ENCODE measurements at regions not wholly inside any gene's neighbourhood (a gene's known extent, or its start where the extent isn't known, plus 50 kb on each side); places are given as distances from the start of the nearest gene placed in this dataset.

DNA sequence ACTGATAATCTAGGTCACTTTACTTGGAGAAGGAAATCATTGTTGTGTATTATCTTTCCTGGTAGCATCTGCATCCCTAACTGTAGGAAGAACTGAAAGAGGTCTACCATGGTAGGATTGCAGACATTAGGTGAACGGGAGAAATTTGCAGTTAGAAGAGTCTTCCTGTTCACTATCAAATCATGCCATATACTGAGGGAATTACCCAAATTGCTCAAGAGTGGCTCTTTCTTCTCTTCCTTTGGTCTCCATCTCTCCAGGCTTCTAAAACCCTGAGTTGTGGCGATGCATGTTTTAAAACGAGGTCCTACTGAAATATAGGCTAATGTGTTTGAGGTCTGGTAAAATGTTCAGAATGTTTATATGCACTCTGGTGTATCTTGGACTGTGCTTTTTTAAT is 85.3 kb upstream of the HK2 start:
- ATAC-seq (no peak), DNase-seq (no peak)
- TF ChIP-seq, protein P1, sequence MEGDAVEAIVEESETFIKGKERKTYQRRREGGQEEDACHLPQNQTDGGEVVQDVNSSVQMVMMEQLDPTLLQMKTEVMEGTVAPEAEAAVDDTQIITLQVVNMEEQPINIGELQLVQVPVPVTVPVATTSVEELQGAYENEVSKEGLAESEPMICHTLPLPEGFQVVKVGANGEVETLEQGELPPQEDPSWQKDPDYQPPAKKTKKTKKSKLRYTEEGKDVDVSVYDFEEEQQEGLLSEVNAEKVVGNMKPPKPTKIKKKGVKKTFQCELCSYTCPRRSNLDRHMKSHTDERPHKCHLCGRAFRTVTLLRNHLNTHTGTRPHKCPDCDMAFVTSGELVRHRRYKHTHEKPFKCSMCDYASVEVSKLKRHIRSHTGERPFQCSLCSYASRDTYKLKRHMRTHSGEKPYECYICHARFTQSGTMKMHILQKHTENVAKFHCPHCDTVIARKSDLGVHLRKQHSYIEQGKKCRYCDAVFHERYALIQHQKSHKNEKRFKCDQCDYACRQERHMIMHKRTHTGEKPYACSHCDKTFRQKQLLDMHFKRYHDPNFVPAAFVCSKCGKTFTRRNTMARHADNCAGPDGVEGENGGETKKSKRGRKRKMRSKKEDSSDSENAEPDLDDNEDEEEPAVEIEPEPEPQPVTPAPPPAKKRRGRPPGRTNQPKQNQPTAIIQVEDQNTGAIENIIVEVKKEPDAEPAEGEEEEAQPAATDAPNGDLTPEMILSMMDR (IDR thresholded peaks at IDR 0.05): no peak
- Histone ChIP-seq H3K36me3 (no peaks in the 10 kb centered on the region), H3K9me3 (no peaks in the 10 kb centered on the region), H3K27ac (no peak overlapping the region), H3K4me3 (no peak overlapping the region), H3K27me3 (ENCODE audit: low read depth) (peaks cover 7% of the 10 kb centered on the region), H3K4me1 (no peaks in the 10 kb centered on the region)
- intact Hi-C loops (cut with DNase I): no loop called here

DNA sequence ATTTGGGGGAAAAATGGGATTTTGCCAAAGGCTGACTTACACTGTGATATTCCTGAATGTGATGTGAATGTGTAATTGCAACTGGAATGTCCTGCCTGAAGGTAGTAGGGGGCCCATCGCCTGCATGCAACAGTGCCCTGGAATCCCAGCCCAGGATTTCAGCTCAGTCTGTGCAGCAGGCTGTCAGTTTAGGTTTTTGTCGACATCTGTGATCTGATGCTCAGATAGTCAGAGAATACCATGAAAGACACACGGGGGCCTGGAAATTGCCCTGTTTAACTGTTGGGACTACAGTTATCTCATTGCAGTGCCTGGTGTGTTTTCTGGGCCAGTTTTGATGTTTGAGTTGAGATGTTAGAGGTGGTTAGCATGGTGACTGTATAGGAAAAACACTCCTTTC is 84.5 kb upstream of the HK2 start:
- Histone ChIP-seq H3K4me1 (no peaks in the 10 kb centered on the region), H3K4me3 (no peak overlapping the region), H3K36me3 (no peaks in the 10 kb centered on the region), H3K9me3 (no peaks in the 10 kb centered on the region), H3K27me3 (ENCODE audit: low read depth) (peaks cover 7% of the 10 kb centered on the region), H3K27ac (no peak overlapping the region)
- intact Hi-C loops (cut with DNase I): no loop called here
- ATAC-seq (no peak), DNase-seq (no peak)
- TF ChIP-seq, protein P1 (IDR thresholded peaks at IDR 0.05): no peak

DNA sequence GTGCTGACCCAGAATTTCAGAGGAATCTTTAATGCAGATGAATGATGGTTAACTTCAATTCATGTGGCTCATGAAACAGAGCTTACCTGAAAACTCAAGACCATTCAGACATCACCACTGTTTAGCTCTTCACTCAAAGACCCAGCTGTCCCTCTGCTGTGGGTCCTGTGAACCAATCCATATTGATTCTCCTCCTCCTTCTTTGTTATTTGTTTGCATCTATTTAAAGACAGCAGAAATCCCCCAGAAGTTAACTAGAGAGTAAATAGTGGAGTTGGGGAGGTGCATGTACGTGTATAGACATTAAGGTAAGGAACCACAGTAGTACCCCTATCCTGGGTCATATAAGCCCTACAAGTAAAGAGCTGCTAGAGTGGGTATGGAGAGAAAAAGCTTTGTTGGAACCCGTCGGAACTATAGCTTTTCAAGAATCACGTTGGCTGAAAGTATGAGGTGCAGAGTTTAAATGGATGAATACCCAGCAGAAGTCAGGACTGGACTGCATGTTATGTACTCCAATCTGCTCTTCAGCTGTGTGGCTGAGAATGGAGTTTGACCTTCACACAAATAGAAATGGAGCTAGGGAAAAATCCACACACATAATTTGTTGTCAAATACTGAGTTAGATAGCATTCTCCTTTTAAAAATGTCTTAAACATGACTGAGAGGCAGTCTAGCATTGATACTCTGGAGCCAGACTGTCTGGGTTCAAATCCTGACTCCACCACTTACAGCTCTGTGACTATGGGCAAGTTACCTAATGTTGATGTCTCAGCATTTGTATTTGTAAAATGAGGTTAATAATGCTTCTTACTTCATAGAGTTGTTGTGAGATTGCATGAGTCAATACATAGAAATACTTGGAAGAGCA is 81.7 kb upstream of the HK2 start:
- intact Hi-C loops (cut with DNase I): no loop called here
- DNase-seq (no peak), ATAC-seq (no peak)
- Histone ChIP-seq H3K36me3 (no peaks in the 10 kb centered on the region), H3K4me1 (no peaks in the 10 kb centered on the region), H3K9me3 (peaks cover 17% of the 10 kb centered on the region), H3K27ac (no peak overlapping the region), H3K4me3 (no peak overlapping the region), H3K27me3 (ENCODE audit: low read depth) (peaks cover 7% of the 10 kb centered on the region)
- TF ChIP-seq, protein P1 (IDR thresholded peaks at IDR 0.05): no peak

DNA sequence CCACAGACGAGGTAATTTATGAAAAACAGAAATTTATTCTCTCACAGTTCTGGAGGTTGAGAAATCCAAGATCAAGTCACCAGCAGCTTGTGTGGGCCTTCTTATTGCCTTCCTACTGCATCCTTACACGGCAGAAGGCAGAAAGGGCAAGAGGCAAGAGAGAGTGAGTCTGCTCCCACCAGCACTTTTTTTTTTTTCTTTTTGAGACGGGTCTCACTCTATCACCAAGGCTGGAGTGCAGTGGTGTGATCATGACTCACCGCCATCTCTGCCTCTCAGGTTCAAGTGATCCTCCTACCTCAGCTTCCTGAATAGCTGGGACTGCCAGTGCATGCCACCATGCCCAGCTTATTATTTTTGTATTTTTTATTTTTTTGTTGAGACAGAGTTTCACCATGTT is 78.5 kb upstream of the HK2 start:
- peaks cover 17% of the 10 kb centered on the region for H3K9me3 ChIP-seq
- no peak for ATAC-seq
- H3K27me3 ChIP-seq (ENCODE audit: low read depth): no peaks in the 10 kb centered on the region
- no peak overlapping the region for H3K4me3 ChIP-seq
- intact Hi-C loops (cut with DNase I): no loop called here
- no peak overlapping the region for H3K27ac ChIP-seq
- no peaks in the 10 kb centered on the region for H3K4me1 ChIP-seq
- no peaks in the 10 kb centered on the region for H3K36me3 ChIP-seq
- TF ChIP-seq, protein P1 (IDR thresholded peaks at IDR 0.05): no peak
- no peak for DNase-seq

DNA sequence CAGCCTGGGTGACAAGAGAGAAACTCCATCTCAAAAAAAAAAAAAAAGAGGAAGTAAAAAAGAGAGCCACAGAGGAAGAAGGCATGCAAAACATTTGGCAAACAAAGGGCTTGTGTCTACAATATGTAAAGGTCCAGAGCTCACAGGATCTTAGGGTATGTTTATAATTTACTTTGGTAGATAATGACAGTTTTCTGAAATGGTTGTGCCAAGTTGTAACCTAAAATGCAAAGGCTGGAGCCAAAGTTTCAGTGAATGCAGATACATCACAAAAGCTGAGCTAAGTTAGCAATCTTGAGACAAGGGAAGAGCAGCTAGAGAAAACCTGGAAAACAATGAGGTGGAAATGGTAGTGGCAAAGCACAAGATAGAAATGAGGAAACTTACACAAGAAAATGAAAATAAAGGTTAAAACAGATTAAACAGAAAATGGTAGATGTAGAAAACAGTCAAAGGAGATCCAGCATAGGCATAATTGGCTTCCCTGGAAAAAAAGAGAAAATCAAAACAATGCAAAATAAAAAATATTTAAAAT is 77.5 kb upstream of the HK2 start:
- no peak overlapping the region for H3K4me3 ChIP-seq
- H3K36me3 ChIP-seq: no peaks in the 10 kb centered on the region
- no peaks in the 10 kb centered on the region for H3K4me1 ChIP-seq
- H3K27me3 ChIP-seq (ENCODE audit: low read depth): no peaks in the 10 kb centered on the region
- TF ChIP-seq, protein P1 (IDR thresholded peaks at IDR 0.05): no peak
- no peak overlapping the region for H3K27ac ChIP-seq
- ATAC-seq (no peak), DNase-seq (no peak)
- peaks cover 17% of the 10 kb centered on the region for H3K9me3 ChIP-seq
- intact Hi-C loops (cut with DNase I): no loop called here
